ENCODE measurements at regions not wholly inside any gene's neighbourhood (a gene's known extent, or its start where the extent isn't known, plus 50 kb on each side); places are given as distances from the start of the nearest gene placed in this dataset.
"Not testable (repeated sequence)": the region's sequence is repeated elsewhere in the genome, so short reads cannot be mapped to it uniquely, and the experiment has no call there.

DNA sequence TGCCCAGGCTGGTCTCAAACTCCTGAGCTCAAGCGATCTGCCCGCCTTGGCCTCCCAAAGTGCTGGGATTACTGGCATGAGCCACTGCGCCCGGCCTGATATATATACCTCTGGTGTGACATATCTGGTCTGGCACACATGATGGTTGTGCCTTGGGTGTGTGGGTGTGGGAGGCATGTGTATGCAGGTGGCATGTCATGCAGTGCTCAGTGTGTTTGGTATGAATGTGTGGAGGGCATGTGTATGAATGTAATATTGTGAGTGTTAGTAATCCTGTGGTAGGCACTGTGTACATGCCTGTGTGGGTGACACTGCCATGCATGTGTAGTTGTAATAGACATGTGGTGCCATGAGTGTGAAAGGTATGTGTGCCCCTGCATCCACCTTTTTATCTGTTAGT lies 179.3 kb upstream of the GOT2 start:
- ChIA-PET CTCF (no interaction called here), POLR2A (interaction anchor here (0.7 kb wide), 1 partner anchor 1150 kb away, joined by 4 read pairs; no protein-coding TSS in a partner anchor)

DNA sequence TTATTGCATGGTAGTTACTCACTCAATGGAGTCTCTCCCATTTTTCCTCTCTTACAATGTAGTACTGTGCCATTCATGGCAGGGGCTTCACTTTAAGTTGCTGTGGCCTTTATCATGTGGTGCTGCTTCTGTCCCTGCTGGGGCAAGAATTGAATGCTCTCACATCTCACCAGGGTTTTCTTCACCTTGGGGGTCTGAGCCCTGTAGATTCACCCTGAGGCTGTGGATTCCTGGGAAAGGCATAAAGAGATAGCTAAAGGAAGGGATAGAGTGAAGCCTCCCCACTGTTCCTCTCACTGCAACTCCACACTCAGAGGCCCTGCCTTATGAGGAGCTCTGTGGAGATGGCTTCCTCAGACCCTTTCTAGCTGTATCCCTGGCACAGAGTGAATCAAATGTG lies 178.5 kb upstream of the GOT2 start:
- POLR2A ChIA-PET = no interaction called here

DNA sequence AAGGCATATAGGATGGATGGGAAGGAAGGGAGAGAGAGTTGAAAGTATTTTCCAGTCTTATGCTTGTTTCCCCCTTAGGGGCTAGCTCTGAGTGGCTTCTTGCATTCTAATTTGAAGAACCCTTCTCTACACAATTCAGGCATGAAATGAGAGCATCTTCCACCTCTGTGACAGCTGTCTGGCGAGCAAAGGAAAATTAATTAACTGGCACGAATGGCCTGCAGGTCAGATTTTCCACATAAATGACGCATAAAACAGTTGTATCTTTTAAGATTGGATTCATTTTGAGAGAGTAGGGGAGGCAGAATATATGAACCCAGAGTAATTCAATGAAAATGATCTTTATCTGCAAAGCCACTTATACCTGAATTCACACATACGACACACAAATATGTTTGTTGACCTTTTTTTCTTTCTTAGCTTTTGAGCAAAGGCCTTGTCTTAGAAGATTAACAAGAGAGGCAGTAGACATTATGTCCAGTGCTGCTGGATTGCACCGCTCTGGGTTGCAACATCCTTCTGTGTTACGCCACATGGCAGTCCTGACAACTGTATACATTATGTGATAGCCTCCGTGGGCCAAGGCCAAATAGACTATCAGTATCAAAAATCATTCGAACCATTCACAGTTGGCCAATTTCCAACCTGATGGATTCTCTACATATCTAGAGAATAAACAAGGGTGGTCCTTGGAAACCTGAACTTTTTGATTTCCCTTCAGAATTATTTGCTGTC lies 173.0 kb upstream of the GOT2 start:
- ChIA-PET POLR2A (no interaction called here), CTCF (no interaction called here)

More for the DNA sequence above, 178.5 kb upstream of the GOT2 start:
- CTCF ChIA-PET = no interaction called here

DNA sequence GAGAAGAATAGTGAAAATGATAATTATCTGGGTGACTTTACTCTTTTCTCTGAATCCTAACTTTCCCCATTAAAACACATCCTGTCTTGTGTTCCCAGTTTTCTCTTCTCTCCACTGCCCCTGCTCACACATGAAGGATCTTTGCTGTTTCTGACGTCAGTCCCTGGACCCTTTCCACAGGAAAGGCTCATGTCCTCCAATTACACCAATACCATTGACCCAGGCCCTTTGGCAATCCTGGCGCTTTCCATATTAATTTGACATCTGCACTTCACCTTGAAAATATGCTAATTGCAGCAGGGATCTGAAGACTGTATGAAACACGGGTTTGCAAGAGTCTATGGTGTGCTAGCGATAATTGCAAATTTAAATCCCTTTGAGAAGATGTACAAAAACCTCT lies 170.2 kb upstream of the GOT2 start:
- ChIA-PET CTCF (no interaction called here), POLR2A (no interaction called here)

DNA sequence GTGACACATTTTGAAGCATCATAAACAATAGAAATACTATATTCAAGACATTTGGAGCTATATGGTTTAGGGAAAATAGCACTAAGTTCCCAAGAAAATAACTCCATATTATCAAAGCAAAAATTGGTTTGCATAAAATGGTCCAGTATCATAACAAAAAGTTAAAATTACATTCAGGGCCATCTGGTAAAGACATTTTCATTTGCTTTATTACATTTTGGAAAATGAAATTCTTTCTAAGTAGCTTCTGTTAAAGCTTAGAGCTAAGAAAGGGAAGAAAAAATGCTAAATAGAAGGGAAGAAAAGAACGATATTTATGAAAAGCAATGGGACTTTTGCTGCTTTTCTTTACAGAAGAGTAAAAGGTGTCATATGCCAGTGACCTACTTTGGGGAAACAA lies 155.4 kb upstream of the GOT2 start:
- POLR2A ChIA-PET = no interaction called here
- CTCF ChIA-PET = no interaction called here

DNA sequence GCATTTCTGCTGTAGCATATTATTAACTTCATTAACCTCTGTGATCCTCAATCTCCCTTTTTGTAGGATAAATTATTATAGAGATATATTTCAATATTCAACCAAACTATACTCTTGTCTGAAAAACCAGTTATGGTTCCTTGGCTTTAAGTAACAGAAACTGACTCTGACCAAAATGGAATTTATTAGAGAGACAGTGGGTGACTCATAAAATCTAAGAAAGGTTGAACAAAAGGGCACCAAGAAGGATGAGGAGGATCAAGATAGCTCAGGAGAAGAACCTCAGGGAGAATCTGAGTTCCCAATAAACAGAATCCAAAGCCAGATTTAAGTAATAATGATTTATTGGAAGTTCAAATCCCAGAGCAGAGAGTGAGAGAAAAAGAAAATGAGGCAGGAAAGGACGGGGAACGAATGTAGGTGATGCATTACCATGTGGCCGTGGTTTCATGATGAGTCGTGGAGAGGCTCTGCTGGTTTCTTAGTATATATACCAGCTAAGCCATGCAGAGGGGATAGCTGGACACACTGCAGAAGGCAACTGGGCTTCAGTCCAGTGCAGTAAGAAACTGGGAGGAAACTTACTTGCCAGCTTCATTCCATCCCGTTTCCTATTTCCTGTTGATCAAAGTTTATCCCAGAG lies 151.5 kb upstream of the GOT2 start:
- ChIA-PET CTCF (no interaction called here), POLR2A (no interaction called here)

DNA sequence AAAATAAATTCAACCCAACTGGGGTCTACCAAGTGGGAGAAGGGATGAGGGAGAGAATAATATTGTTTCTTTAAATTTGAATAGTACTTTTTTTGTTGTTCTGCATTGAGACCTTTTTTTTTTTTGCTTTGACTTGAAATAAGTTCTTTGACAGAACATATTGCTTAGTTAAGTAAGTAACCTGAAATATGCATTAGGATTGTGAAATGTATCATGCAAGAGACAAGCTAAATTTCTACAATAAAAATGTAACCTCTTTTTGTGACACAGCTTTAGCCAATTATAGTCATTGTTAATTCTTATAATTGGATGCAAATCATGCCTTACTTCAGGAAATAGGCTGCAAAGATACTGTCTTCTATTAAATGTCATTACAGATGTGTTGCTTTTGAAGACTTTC lies 150.0 kb upstream of the GOT2 start:
- ChIA-PET POLR2A (no interaction called here), CTCF (no interaction called here)

DNA sequence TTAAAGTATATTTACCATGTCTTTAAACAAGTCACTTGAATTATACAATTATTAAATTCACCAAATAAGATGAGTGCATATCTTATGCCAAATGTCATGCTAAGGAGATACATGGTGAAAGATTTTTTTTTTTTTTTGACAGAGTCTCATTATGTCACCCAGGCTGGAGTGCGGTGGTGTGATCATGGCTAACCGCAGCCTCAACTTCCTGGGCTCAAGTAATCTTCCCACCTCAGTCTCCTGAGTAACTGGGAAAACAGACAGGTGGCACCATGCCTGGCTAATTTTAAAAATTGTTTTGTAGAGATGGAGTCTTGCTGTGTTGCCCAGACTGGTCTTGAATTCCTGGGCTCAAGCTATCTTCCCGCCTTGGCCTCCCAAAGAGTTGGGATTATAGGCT lies 149.0 kb upstream of the GOT2 start:
- CTCF ChIA-PET = no interaction called here
- POLR2A ChIA-PET = no interaction called here

DNA sequence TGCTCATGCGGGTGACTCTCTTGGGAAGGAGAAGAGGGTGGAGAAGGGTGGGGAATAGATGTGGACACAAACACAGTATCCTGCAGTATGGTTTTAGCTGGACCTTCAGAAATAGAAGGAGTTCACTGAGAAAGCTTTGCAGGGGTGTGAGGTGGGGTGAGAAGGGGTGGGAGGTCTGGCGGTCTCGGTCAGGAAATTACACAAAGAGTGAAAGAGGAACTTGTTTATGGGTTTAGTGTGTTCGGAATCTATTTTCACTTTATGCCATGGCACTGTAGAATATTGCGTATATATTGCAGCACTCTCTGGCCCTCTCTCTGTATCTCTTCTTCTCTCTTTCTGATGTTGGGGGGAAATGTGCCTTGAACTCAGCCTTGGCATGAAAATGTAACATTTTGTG lies 148.2 kb upstream of the GOT2 start:
- ChIA-PET CTCF (no interaction called here), POLR2A (no interaction called here)

DNA sequence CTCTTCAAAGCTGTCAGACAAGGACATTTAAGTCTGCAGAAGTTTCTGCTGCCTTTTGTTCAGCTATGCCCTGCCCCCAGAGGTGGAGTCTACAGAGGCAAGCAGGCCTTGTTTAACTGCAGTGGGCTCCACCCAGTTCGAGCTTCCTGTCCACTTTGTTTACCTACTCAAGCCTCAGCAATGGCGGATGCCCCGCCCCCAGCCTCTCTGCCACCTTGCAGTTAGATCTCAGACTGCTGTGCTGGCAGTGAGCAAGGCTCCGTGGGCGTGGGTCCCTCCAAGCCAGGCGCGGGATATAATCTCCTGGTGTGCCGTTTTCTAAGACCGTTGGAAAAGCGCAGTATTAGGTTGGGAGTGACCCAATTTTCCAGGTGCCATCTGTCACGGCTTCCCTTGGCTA lies 144.5 kb upstream of the GOT2 start:
- CTCF ChIA-PET, POLR2A ChIA-PET: not testable (repeated sequence)

DNA sequence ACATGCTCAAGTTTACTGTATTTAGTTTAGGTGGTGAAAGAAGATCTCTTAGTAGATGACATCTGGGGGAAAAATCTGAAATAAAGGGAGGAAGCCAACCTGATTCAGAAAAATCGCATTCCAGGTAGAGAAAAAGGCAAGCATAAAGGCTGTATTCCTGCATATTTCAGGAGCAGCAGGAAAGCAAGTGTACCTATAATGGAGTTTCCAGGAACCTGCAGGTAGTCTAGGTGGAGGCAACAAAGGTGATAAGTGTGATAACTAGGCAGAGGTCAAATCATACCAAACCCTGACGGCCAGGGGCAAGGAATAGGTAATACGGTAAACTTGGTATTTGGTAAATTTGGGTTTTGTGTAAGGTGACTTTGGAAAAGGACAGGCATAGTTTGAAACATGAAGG lies 132.8 kb upstream of the GOT2 start:
- ChIA-PET CTCF (no interaction called here), POLR2A (no interaction called here)

DNA sequence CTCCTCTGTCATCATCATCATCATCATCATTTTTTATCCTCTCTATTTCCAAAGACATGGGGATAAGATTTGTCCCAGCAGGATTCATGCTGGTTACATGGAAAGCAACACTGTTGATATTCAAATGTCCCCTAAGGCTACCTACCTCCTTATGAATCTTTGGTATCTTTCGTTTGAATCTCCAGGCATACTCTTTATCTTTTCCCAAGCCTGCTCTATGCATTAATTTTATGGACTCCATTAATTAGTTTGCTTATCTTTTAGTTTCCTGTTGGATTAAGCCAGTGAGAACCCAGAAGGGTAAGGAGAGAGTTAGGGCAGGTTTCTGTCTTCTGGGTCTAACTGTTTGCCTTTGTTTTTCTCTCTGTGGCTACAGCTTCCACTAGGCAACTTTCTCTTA lies 129.6 kb upstream of the GOT2 start:
- POLR2A ChIA-PET = no interaction called here
- CTCF ChIA-PET = no interaction called here

DNA sequence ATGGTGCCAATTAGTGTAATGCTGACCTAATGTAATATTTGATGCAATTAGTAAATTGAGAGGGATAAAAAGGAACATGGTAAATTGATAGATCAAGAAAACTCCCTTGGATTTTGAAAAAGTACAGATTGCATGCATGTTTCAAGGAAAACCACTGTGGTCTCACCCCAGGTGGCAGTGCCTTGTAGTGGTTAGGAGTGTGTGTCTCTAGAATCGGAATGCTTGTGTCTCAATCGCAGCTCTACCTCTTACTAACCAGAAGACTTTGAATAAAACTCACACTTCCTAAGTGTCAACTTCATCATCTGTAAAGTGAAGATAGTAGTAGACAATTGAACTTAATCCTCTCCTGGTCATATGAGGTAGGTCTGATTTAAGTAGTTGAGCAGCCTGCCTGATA lies 128.9 kb upstream of the GOT2 start:
- ChIA-PET POLR2A (no interaction called here), CTCF (no interaction called here)

DNA sequence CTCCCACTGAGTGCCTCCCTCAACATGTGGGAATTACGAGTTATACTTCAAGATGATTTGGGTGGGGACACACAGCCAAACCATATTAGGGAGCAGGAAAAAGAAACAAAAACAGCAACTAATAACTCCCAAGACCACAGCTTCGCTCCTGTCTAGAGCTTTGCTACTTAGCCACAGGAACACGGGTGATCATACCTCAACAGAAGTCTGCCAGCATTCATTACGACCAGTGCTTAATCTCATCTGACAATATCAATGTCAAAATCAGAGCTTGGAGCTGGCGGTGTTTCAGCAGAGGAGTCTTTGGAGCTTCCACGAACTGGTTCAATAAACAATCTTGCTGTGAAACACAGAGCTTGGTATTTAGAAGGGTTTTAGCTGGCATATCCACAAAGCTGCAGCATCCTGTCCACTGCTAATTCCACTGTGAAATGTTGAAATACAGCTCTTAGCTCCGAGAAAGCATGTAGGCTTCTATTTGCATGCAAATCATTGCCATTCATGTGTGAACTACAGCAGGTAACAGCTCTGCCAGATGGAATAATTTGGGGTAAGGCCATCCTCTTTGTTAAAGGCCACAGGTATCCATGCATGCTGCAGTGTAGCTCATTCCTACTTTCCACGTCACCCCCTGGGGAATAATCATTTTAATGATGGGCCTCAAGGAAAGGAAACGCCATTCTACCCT lies 128.4 kb upstream of the GOT2 start:
- POLR2A ChIA-PET = no interaction called here
- CTCF ChIA-PET = no interaction called here

DNA sequence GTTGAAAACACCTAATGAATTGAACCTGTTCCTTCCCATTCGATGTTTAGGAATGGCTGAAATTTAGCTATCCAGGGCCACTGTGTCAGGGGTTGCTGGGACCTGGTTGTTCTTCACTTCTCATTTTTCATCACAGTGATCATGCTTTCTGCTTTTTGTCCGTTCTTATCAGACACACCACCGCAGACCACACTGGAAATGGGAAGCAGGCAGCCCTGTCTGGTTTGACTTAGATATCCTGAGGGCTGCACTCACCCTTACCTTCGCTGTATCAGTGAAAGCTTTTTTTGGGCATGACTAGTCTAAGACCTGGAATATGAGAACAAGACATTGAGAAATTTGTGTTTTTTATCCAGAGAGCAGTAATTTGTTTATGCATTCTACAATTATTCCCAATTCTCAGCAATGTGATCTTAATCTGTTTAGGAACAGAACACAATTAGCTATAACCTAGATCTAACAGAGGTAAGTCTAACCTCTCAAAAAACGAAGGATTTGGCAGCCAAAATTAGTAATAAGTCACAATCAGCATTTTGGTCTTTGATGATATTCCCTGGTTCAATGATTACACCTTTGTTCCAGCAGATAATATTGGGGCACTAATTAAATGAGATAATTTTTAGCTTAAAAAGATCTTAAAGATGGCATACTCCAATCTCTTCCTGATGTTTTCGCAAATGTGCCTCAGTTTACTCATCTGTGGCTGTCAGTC lies 126.0 kb upstream of the GOT2 start:
- ChIA-PET POLR2A (no interaction called here), CTCF (no interaction called here)

DNA sequence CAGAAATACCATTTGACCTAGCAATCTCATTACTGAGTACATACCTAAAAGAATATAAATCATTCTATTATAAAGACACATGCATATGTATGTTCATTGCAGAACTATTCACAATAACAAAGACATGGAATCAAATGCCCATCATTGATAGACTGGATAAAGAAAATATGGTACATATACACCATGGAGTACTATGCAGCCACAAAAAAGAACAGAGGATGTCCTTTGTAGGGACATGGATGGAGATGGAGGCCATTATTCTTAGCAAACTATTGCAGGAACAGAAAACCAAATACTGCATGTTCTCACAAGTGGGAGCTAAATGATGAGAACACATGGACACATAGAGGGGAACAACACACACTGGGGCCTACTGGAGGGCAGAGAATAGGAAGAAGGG lies 124.5 kb upstream of the GOT2 start:
- CTCF ChIA-PET, POLR2A ChIA-PET: not testable (repeated sequence)

DNA sequence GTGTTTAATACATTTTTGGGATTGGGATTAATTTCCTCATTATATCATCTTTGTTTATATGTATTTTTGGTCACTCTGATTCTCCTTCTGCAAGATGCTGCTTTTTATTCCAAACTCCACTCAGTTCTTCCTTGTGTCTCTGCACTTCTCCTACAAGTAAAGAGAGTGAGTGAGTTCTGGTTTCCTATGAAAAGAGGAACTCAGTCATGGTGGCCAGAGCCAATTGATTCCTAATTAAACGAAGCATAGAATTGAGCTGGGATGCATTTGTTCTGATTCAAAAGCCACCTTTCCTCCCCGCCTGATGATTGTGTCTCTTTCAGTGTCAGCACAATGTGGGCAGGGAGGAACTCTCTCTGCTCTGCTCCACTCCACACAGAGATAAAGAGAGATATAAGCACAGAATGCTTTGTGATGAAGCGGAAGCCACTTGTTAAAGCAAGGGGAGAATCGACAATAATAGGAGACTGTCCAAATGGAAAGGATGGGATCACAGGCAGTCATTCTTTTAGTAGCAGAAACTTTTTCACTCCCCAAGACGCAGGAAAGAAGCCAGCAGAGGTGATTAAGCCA lies 121.3 kb upstream of the GOT2 start:
- ChIA-PET POLR2A (no interaction called here), CTCF (no interaction called here)

DNA sequence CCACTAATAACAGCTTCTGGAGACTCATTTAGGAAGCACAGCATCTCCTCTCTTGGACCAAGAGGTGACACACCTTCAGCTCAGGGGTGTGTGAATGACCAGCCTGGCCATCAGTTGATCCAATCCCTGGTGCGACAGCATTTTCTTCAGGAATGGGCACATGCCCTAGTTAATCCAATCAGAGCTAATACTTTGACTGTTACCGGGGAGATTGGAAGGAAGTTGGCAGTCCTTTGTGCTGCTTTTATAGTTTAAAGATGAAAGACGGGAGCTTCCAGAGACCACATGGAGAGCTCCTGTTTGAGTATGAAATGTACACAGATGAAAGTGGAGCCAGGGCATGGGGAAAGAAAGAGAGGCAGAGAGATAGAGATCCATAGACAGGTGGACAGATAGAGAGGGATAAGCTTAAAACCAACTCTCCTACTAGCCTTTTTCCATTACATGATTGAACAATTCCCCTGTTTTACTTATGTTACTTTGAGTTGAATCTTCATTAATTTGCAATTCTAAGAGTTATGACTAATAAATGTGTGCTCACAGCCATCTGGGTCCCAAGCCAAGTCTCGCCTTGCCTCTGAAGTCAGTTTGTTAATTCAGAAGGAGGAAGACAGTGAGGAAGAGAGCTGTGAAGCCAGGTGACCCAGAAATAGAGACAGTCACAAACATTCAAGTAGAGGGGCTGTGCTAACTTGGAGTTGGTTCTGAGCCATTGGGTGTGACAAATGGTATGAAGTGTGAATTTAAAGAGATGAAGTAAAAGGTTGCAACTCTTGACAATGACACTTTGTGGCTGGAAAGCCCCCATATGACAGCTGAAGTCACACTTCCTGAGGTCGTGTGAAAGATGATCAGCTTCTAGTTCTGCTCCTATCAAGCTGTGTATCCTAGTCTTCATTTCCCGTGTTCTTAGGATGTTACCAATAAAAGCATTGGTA lies 120.0 kb upstream of the GOT2 start:
- ChIA-PET POLR2A (no interaction called here), CTCF (no interaction called here)

DNA sequence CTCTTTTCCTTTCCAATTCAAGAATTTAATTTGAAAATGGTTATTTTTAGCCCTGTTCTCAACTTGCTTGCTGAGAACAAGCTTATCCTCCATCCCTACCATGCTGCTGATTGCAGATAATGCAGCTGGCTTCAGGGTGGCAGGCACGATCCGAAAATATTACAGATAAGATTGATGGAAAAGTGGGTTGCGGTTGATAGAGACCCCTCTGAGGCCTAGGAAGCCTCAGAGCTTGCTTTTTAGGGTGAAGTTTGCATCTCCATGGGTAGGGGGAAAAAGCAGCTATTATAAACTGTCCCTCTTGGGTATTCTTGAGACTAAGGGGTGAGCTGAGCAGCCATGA lies 116.5 kb upstream of the GOT2 start:
- POLR2A ChIA-PET = no interaction called here
- CTCF ChIA-PET = no interaction called here

Measured in activated CD8-positive, alpha-beta memory T cell treated with anti-CD3 and anti-CD28 coated beads for 36 hours (primary cell).